ENCODE measurements at regions not wholly inside any gene's neighbourhood (a gene's known extent, or its start where the extent isn't known, plus 50 kb on each side); places are given as distances from the start of the nearest gene placed in this dataset.

DNA sequence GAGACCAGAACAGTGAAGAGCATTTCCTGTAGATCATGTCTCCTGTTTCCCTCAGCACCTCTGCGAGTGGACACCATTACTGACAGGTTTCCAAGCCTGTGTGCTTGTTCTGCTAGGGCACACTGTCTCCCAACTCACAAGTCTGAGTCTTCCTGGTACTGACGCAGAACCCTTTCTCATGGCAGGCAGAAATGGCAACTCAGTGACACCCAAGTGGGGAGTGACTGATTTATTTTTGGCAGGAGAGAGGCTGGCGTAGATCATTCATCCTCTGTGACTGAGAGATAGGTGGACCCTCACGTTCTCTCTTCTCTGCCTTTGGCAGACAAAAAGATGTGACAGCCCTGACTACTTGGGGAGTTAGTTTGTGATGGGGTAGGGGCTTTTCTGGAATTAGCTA is 183.4 kb downstream of the RFC3 start:
- TF ChIP-seq EZH2 (IDR thresholded peaks at IDR 0.05; ENCODE audit: borderline replicate concordance, insufficient read depth, low read depth, low read length, poor library complexity, severe bottlenecking), result no peak
- TF ChIP-seq, protein P1, sequence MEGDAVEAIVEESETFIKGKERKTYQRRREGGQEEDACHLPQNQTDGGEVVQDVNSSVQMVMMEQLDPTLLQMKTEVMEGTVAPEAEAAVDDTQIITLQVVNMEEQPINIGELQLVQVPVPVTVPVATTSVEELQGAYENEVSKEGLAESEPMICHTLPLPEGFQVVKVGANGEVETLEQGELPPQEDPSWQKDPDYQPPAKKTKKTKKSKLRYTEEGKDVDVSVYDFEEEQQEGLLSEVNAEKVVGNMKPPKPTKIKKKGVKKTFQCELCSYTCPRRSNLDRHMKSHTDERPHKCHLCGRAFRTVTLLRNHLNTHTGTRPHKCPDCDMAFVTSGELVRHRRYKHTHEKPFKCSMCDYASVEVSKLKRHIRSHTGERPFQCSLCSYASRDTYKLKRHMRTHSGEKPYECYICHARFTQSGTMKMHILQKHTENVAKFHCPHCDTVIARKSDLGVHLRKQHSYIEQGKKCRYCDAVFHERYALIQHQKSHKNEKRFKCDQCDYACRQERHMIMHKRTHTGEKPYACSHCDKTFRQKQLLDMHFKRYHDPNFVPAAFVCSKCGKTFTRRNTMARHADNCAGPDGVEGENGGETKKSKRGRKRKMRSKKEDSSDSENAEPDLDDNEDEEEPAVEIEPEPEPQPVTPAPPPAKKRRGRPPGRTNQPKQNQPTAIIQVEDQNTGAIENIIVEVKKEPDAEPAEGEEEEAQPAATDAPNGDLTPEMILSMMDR (IDR thresholded peaks at IDR 0.05), result no peak
